GDM1 (cell line): ENCODE measurements at regions not wholly inside any gene's neighbourhood (a gene's known extent, or its start where the extent isn't known, plus 50 kb on each side); places are given as distances from the start of the nearest gene placed in this dataset.

Experiments
- DNase-seq: peaks from one replicate; lab custom pipeline; 2025; lab: John Stamatoyannopoulos, UW

DNA sequence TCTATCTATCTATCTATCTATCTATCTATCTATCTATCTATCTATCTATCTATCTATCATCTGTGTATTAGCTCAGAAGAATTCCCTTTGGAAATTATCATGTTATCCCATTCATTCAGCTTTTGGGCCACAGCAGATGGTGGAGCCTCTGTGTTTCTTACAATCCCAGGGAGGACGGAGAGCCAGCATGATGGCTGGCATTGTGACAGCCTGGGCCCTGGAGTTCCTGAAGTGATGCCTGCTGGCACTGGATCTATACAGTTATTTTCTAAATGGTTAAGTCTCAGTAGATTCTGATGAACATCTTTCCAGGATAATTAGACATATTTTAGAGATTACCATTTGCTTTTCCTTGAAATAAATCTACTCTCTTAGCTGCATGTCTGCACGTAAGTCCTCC lies 385.4 kb upstream of the NXPH2 start:
- DNase-seq, result no peak

GRCh38 chr2:139165041-139165440 lies 384.9 kb upstream of the NXPH2 start:
- DNase-seq, result no peak

- DNase-seq, result no peak
Observed at GRCh38 chr2:139162957-139163356, 382.8 kb upstream of the NXPH2 start.

DNA sequence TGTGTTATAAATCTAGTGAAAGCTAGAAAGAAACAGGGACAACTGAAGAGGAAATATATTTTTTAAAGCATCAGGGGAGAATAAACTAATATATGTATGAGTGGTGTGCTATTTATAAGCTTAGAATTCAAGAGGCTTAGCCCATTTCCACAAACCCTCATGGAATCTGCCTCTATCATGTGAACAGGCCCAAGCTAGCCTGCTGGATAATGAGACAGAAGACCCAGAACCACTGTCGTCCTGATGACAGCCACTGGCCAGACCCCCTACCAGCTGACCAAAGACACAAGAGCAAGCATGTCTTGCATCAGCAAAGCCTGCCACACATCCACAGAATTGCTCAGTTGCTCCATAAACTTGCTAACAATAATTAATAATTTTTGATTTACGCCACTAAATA lies 382.3 kb upstream of the NXPH2 start:
- DNase-seq, result no peak

GRCh38 chr2:139160836-139161235 lies 380.6 kb upstream of the NXPH2 start:
- no peak for DNase-seq

DNA sequence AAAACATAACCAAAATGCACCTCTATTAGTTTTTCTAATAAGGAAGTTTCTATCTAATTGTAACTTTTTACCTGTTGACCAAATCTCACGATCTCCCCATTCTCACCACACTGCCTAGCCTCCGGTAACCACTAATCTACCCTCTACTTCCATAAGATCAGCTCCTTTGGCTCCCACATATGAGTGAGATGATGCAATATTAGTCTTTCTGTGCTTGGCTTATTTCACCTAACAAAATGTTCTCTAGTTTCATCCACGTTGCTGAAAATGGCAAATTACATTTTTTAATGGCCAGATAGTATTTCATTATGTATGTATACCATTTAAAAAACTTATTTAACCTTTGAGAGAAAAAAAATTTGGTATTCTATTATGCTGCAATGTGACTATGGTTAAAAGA lies 379.0 kb upstream of the NXPH2 start:
- DNase-seq, result no peak

DNA sequence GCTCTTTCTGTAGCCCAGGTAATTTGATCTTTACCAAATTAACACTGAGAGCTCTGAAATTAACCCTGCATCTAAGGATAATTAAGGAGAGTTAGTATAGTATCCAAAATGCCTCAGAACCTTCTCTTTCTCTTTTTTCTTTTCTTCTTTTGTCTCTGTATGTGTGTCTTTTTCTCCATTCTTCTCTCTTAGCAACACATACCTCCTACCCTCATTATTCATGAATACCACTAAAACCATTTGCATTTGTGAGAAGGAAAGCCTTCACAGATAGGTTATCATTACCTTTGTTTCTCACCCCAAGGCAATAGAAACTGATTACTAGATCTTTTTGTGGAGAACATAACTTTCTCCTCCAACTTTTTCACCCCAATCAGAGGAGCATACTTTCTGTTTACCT lies 376.5 kb upstream of the NXPH2 start:
- no peak for DNase-seq

- no peak for DNase-seq
Observed at GRCh38 chr2:139155991-139156390, 375.8 kb upstream of the NXPH2 start.

- DNase-seq, result peak; percentile 0
Observed at GRCh38 chr2:139142252-139142880, 362.2 kb upstream of the NXPH2 start.

DNA sequence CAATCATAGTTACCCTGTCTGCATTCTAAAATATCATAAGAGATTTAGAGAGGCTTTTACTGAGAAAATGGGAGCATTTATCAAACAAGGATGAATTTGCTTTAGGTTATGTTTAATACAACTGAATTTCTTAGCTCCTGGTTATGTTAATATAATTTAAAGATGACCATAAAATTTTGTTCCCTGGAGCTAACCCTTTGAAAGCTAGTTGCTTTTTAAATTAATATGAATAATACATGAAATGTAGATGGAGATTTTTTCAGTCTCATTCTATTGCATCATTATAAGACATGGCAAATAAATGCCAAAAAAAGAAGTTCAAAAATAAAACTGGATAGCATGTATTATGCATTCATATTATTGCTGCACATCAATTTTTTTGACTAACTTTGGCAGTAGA lies 344.1 kb upstream of the NXPH2 start:
- no peak for DNase-seq

DNA sequence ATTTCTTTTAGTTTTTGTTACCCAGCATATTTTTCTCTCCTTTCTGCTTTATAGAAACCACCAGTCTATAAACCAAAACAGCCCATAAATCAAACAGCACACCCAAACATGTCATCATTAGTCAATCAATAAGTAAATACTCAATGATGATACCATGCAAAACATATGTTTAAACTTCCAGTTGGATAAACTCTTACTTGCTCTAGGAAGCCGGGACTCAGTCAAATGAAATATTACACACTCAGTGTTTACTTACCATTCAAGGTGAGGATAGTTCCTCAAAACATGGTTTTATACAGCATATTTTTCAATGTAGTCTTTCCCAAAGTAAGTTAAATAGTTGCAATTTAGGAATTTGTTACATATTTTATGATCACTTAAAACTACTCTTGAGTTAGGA lies 343.6 kb upstream of the NXPH2 start:
- DNase-seq, result no peak

GRCh38 chr2:139122711-139123158 lies 342.5 kb upstream of the NXPH2 start:
- no peak for DNase-seq

DNA sequence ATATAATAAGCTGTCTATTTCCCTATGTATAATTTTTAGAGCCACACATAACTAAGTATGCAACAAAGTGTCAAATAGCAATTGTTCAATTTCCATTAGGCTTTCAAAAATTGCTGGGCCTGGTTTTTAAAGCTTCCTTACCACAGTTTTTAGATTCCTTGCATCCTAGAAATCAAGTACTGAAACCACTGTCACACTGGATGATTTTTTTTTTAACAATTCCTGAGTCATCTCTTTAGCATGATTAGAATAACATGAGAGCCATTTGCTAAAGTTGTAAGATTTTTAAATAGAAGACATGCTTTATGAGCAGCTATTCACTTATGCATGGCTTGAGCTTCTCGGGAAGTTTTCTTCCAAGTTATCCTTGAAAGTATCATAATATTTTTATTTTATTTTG lies 319.5 kb upstream of the NXPH2 start:
- no peak for DNase-seq

GRCh38 chr2:139098961-139099360 lies 318.8 kb upstream of the NXPH2 start:
- no peak for DNase-seq

- DNase-seq, result no peak
Observed at GRCh38 chr2:139083121-139083520, 302.9 kb upstream of the NXPH2 start.

DNA sequence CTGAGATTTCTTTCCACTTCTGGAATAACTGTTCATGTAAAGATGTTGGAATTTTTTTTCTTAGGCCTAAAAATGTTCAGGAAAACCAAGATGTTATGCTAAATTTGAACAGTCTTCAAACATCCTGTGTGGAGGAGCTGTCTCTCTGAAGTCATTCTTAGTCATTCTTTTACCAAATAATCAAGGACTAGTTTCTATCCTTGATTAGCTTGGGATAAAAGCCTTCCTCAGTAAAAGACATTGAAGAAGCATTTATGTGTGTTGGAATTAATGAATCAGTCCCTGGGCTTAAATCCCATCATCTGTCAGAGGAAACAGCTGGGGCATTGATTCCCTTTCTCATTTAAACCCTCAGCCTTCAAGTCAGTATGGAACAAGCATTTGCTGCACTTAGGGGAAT lies 300.1 kb upstream of the NXPH2 start:
- DNase-seq, result no peak

DNA sequence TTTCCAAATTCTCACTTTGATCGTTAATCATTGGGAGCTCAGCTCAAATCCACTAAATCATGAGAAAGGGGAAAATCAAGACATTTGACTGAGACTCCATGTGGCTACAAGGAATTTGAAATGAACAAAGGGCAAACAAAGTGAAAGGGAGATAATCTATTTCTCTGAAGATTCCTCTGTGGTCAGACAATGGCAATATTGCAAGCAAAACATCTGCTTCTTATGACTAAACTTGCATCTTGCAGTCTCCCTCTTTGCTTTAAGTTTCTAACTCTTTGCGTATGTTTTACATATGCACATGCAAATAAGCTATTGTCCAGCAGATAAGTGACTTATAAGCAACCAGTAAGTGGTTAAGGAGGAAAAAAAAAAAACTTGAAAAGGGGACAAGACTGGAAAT lies 299.1 kb upstream of the NXPH2 start:
- no peak for DNase-seq

- no peak for DNase-seq
Observed at GRCh38 chr2:139078376-139078775, 298.2 kb upstream of the NXPH2 start.

GRCh38 chr2:139077099-139077737 lies 297.0 kb upstream of the NXPH2 start:
- DNase-seq, result no peak

DNA sequence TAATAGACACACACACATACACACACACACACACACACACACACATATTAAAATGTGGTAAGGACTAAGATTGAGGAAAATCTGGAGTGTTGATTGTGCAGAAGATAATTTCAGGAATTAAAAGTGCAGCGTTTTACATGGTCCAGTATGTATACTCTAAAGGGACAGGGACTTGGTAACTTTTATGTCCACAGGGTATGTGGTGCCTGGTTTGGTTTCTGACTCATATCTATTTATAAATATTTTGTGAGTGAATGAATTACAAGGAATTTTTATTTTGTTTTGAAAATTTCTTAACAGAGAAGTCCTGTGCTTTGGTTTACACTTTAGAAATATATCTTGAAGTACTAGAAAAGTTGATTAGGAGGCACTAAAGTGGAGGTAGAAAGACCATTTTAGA lies 287.7 kb upstream of the NXPH2 start:
- DNase-seq, result no peak

GRCh38 chr2:139067072-139067471 lies 286.9 kb upstream of the NXPH2 start:
- DNase-seq, result no peak

GRCh38 chr2:139064159-139064558 lies 284.0 kb upstream of the NXPH2 start:
- DNase-seq, result no peak

GRCh38 chr2:139059617-139060016 lies 279.4 kb upstream of the NXPH2 start:
- no peak for DNase-seq

DNA sequence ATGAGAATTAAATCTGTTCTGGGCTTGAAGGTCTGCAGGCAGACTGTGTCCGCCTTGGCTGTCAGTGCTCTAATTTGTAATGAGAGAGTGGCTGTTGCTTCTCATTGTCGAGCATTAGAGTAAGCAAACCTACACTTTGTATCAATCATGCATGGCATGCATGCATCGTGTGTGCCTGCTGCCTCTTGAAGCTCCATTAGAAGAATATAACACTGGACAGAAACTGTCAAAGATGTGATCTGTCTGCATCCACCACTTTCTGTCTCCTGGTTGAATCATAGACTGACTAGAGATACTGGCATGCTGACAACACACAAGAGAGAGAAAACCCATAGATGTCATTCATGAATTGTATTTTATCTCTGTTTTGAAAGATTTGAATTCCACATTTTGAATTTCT lies 275.0 kb upstream of the NXPH2 start:
- DNase-seq, result no peak
